ENCODE measurements at regions not wholly inside any gene's neighbourhood (a gene's known extent, or its start where the extent isn't known, plus 50 kb on each side); places are given as distances from the start of the nearest gene placed in this dataset.

DNA sequence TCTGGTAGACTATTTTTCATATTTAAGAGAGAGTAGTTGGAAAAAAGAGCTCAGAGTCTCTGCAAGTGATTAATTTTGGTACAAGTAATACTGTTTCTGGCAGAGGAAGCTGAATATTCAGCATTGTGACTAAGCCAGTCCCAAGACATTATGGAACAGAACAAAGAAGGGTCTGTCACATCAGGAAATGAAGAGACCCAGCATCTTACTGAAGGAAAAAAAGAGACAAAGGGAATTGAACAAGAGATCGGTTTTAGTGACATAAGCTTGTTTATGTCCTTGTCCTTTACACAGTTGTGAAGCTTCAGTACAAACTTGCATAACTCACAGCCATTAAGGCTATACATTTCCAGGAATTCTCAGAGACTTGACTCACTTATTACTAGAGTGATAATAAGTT lies 568.5 kb upstream of the SLC8A1 start:
- TF ChIP-seq POLR2AphosphoS5 (IDR thresholded peaks at IDR 0.05; ENCODE audit: low read depth, low read length) = no peak
- TF ChIP-seq SIN3A (IDR thresholded peaks at IDR 0.05; ENCODE audit: borderline replicate concordance, insufficient read depth, low read length) = no peak
- TF ChIP-seq TAF1 (IDR thresholded peaks at IDR 0.05; ENCODE audit: borderline replicate concordance, insufficient read depth, low read length) = no peak
